Ecto neural progenitor cell (in vitro differentiated cells): ENCODE measurements at regions not wholly inside any gene's neighbourhood (a gene's known extent, or its start where the extent isn't known, plus 50 kb on each side); places are given as distances from the start of the nearest gene placed in this dataset.

Source experiments
- DNase-seq: peaks from one replicate; pipeline ENCODE4 v3.0.0-alpha.2; 2018; ENCODE audit warnings: low spot score

DNA sequence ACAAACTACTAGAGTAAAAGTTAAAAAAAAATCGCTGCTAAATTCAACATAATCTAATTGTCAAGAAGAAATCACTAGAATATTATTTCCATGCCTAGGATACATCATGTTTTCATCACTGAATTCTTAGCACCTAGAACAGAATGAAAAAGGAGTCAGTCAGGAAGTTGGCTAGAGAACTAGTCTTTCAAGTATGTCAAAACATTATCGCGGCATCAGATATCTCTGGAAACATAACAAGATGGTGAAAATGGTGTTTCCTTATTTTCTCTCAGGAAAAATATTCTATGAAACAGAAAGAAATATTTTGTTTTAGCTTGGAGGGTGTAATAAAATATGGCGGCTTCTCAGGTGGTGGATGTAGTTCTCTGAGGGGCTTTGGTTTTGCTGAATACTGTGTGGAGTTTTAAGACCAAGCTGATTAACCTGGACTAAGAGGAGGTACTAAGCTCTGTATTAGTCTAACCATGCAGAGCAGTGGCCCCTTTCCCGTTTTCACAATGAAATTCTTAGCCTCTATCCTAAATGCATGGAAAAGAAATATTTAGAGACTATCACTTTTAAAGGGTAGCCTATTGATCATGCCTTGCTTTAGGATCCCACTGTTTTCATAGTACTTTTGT is 205.6 kb downstream of the MDFIC start:
- no peak for DNase-seq

DNA sequence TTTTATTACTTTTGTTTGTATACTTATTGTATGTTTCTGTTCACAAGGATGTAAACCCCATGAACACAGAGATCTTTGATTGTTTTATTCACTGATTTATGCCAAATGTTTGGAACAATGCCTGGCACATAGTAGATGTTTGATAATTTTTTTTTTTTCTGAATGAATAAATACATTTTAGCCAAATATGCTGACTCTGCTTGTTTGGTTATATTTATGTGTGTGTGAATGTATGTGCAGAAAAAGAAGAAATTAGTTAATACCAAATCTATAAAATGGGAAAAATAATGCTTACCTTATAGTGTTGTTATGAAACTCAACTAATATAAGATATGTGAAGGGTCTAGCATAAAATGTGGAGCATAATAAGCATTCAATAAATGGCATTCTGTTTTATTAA is 203.9 kb downstream of the MDFIC start:
- no peak for DNase-seq

DNA sequence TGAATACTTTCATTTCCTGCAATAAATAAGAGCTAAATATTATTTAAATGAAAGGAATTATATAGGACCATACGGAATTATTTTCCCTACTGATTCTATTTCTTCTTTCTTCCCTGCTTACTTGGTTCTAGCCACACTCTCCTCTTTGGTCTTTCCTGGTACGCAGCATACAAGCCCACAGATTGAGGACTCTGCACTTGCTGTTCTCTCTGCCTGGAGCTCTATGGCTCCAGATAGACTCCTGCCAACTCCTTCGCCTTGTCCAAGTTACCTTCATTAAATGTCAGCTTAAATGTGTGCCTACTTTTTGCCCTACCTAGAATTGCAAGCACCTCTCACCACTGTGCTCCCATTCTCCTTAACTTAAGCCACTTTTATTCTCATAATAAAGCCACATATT is 203.4 kb downstream of the MDFIC start:
- DNase-seq: no peak

DNA sequence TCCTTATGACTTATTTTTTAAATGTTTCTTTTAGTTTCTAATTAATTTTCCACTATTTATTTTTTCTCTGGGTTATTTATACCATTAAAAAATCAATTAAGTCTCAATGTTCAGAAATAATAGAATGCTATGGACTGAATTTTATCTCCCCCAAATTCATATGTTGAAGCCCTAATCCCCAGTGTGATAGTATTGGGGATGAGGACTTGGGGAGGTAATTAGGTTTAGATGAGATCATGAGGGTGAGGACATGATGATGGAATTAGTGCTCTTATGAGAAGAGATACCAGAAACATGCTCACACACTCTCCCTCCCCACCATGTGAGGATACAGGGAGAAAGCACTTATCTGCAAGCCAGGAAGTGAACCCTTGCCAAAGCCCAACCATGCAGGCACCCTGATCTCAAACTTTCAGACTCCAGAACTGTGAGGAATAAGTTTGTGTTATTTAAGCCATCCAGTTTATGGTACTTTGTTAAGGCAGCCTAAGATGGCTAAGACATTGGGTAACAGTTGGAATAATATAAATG is 202.6 kb downstream of the MDFIC start:
- DNase-seq: no peak

DNA sequence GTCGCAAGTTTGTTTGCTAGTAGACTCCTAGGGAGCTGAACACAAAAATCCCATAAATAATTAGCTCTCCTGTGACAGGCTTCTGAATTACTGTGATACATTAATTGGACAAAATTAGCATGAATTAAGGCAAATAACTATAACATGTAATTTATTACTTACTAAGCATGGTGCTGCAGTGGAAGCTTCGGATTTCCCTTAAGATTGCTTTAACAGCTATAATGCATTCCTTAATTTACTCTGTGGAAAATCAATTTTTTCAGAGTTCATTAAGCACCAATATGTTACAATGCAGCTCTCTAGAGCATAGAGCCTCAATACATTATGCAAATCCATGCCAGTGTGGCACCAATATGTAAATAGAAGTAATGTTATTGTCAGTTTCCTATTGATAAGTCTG is 201.5 kb downstream of the MDFIC start:
- DNase-seq: no peak

DNA sequence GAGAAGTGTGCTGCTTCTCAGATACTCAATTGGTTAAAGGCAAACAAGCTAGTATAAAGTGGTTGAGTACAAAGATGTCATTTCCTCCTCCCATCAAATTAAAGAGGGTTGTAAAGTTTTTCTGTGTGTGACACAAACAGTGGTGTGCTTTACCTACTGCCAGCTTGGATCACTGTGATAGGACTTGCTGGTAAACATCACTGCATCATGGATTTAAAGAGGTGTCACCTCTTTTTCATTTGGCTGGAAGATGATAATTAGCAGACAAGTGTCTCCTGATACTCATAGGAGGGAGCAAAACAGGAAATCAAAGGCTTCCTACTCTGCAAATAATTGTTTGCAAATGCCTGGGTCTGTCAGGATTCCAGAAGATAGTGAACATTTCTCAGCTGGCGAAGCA is 200.5 kb downstream of the MDFIC start:
- DNase-seq: no peak

DNA sequence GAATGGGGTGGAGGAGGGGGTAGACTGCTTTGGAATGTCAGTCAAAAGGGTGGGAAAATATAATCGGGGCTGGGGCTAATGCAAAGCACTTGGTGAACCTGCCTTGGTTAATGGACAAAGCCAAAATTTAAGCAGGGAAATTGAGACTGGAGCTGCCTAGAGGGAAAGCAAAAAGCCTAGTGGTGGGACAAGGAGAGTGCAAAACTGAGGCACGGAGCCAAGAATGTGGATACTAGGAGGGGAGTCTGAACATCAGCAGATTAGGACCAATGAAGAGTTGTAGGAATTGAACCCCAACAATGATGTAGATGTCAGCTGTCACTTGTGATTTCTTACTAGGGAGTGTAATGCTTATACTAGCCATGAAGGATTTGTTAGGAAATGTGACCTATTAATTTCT is 195.9 kb downstream of the MDFIC start:
- DNase-seq: no peak

DNA sequence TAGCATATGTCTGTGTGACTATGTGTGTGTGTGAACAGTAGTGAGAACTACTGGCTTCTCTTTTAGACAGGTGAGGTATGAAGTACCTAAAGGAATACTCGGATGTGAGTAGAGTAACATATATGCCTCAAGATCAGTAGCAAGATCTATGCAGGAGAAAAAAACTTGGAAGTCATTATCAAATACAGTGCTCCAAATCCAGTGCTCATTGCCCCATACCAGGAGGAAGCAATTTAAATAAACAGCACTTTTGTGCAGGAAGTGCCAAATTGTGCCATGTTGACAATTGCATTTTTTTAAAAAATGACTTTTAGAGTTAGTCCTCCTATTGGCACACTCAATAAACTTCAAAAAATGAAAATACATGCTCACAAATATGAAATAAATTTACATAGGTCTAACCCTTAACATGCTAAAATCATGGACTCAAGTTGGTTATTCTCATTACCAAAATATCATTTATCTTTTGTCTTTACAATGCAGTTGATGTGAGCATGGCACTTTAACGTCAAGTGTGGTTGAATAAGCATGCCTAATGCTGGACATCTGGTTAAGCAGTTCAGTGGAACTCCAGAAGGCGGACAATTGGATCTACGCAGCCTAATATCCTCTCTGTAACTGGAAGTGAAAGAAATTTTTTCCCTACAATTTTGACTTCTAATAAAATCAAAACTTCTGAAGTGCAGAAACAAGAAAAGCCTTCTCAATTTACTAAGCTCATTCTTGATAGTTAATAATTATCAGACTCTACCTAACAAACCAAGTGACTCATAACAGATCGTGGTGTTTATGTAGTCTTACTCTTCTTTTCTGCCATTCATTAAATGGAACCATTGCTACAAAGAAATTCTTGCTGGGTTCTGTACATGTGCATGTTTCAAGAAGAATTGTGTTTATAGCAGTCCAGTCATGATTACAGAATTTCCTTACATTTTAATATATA is 195.2 kb downstream of the MDFIC start:
- DNase-seq: no peak

DNA sequence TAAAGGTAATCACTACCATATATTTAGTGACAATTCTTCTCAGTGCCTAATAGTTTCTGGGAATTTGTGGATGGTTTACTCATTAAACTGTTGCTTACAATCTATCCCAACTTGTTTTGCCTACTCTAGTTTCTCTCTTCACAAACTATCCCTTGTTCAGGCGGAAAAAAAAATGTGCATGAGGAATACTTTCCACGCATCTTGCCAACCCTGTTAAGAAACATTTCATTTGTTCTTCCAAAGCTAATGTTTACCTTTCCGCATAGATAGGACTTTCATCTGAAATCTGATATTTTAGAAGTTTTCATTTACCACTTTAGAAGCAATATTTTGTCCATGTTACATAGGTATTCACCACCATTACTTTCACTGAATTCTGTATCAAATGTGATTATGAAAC is 191.9 kb downstream of the MDFIC start:
- DNase-seq: no peak

DNA sequence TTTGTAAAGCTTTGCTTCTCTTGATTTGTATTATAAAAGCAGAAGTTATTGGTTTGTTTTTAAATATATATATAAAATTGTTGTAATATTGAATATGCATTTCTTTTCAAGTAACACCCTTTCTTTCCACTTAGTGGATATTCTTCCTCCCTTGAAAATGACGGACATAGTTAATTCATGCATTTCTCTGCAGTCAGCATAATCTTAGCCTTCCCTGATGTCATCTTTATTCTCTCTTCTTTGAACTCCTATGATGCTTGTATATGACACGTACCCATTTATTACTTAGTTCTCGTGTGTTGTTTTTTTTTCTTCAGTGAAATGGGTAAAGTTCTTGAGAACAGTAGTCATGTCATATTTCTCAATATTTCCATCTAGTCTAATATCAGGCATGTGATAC is 191.2 kb downstream of the MDFIC start:
- DNase-seq: no peak

DNA sequence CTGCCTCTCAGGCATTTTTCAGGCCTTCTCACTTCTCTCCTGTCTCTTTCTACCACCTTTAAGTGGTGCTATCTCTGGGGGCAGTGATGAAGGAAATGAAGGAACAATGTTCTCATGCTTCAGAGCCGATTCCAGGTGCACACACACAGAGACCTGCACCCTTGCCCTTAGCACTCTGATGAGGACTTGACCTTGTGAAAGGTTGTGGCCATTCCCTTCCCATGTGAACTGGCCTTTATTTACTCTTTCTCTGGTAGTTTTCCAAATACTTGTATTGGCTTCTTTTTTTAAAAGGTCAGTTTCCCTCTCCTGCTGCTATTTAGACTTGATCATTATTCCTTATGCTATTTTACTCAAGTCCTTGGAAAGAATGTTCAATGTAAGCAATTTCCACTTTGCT is 188.6 kb downstream of the MDFIC start:
- DNase-seq: no peak

DNA sequence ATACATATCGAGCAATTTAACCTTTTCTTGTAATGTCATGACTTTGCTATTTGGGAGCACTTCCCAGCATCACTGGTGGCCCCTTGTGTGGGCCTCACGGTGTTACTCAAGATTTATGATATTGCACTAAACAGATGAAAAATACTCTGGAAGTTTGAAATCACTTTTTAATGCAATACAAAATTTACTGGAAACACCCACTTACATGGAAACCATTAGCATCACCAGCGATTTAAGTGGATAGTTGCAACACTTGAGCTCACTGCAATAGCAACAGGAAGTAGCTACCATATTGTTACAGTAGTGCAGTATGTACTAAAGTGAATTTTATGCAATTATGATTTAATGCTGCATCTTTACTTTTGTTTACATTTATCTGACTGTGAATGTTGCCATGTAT is 184.4 kb downstream of the MDFIC start:
- no peak for DNase-seq

DNA sequence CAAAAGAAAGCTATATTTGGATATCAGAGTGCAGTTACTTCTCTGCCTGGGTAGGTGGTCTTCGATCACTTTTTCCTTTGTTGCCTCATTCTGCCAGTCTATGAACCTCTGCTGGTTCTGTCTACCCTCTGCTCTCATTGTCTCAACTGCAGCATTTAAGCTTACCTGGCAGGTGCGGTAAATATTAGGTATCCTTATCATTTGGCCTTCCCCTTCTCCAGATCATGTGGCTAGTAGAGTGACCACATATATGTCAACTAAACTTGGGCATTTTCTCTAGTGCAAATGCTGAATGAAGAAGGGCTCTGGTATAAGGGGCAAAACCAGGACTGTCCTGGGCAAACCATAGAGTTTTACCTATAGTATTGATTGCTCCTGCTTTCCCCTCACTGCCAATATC is 180.8 kb downstream of the MDFIC start:
- DNase-seq: no peak

DNA sequence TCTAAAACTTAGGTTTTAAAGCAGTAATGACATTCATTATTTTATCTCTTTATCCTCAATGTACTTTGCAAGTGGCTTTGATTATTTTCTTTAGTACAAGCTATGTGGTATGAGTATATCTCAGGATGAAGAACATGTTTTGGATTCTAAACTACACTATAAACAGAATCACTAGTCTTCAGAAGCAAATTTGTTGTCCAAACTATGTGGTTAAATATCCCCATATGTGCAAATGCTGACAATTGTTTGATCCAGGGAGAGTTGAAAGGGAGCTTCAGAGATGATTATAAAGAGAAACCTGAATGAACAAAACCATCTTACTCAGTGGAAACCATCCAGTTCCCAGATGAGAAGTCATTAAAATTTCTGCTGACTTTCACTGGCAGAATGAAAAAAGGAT is 179.3 kb downstream of the MDFIC start:
- DNase-seq: no peak

DNA sequence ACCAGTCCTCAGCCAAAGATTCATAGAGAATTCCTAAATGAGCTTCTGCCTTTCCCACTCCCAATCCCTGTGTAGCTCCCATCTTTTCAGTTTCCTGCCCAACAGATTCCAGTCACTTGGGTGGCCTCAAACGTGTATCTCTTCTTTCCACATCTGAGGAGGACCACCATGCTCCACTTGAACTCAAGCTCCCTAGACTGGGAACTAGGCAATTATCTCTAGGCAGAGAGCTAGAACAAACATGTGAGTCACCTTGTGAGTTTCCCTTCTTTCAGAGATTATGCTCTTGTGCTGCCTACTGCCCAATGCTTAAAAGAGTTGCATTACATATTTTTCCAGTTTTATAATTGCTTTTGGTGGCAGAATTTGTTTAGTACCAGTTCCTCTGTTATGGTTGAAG is 178.0 kb downstream of the MDFIC start:
- no peak for DNase-seq

DNA sequence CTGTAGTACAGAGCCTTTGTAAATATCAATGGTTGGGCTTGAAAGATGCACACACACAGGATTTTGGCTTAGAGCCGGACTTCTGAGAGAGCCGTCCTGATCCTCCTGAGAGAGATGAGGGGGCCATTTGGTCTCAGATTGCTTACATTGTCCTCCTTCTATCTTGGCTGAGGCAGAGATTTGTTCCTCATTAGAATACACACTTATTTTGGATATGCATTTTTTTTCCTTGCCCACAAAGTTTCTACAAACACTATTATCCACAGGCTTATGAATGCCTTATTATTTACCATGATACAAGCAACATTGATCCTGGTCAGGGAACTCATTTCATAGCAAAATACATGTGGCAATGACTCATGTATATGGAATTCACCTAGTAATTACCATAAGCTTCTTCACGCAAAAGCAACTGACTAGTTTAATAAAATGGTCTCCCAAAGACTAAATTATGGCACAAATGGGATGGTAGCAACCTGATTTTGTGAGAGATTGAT is 175.3 kb downstream of the MDFIC start:
- DNase-seq: no peak

DNA sequence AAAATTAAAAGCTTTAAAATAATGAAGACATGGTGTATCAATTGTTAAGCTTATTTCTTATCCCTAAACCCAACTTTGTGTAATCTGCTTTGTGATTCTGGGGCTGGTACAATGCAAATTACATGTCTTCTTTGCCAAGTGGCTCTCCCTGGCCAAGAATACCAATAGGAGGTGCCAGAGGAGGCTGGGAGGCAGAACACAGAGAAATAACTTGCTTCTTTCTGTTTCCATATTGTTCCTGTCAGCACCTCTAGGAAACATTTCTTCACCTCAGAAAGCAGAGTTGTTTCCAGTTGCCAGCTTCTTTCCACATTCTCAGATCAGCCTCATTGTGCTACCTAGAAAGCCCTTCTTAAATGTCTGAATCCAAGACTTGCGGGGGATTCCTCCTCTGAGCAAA is 174.4 kb downstream of the MDFIC start:
- no peak for DNase-seq

DNA sequence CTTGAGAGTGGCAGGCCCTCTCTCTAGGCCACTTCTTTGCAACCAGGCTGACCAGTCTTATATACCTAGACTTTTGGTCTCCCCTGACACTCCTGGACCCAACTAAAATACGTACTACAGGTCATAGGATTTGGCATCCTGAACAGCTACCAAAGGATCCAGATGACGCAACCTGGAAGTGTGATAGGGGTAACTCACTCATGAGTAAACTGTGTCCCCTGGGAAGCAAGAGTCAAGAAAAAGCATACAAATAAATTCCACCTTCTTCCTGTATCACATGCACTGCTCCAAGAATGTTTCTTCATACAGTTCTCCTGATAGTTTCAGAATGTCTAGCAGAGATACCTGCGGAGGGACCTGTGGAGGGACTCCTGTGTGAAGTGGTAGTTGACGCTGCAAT is 172.3 kb downstream of the MDFIC start:
- no peak for DNase-seq

DNA sequence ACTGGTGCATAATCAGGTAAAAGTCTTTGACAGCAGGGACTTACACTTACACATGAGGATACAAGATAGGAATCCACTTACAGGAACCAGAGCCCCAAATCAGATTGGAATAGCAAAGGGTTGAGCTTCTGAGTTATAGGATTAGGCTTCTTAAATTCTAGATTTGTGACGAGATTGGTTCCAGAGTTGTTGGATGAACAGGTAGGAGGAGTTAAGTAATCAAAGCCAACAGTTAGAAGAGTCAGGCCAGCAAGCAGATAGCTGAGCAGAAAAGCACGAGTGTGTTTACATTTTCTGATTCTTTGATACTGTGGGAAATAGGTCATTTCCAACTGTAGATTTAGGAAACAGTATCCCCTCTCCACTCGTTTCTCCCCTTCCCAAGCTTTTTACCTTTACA is 167.0 kb downstream of the MDFIC start:
- DNase-seq: no peak

DNA sequence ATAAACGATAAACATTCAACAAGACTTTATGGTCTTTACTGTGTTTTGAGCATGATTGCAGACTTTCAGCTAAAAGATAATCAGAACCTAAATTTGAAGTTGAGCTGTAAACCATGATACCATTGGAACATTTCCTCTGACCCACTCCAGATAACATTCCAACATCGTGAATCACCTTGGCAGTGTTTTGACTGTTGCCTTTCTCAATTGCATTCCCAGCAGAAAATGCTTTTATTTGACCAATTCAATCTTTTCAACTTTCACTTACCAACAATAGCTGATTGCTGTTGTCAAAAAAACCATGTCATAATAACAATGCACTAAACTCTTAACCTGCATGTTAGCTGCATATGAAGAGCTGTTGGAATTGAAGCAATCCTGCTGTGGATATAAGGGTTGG is 165.5 kb downstream of the MDFIC start:
- DNase-seq: no peak

DNA sequence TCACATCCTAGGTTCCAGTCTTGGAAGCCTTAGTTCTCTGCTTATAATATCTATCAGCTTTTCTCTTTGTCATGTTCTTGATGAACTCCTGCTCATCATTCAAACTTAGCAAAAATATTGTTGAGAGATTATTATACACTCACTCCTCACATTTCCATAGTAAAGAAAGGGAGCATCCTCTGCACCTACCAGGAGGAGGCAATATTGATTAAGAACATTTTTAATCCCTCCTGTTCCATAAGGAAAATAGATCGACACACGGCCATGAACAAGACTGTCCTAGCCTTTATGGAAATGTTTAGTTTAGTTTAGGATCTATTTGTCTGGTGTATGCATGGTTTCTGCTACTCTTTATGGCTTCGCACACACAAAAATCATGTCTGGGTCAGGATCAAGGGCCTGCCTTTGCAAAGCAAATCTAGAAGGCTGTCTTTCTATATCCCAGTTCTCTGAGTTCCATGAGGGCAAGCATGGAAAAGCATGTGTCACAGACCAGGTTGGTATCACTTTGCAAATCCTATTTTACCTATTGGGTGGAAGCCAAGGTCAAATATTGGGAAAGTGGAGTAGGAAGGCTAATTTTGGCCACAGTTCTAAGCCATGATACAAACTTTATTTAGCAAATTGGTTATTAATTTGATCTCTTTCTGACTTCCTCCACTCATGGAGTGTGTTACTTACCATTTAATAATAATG is 164.4 kb downstream of the MDFIC start:
- DNase-seq: no peak

DNA sequence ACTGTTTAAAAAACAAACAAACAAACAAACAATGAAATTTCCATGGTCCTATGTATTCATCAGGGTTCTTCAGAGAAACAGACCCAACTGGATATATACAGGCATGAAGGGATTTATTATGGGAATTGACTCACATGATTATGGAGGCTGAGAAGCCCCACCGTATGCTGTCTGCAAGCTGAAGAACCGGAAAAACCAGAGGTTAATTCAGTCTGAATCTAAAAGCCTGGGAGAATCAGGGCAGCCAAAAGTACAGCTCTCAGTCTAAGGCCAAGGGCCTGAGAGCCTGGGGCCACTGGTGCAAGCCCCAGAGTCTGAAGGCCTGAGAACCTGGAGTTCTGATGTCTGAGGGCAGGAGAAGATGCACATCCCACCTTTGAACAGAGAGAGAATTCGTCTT is 163.5 kb downstream of the MDFIC start:
- DNase-seq: no peak

DNA sequence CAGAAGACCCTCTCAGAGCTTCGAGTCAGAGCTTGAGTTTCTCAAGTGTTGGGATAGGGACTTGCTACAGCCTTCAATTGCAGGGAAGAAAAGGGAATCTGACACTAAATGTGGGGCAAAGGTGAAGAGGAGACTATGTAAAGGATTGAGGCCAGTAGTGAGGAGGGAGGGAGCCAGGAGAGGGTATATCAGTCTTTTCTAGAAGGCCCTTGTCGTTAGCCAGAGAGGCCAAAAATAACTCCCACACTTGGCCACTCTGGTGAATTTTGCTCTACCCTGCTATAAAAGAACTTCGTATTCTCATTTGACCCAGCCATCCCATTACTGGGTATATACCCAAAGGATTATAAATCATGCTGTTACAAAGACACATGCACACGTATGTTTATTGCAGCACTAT is 162.0 kb downstream of the MDFIC start:
- no peak for DNase-seq
